Chondrocyte (in vitro differentiated cells): ENCODE measurements at regions not wholly inside any gene's neighbourhood (a gene's known extent, or its start where the extent isn't known, plus 50 kb on each side); places are given as distances from the start of the nearest gene placed in this dataset.

Experiments used
- DNase-seq: peaks from one replicate; pipeline ENCODE4 v3.0.0; 2021; ENCODE audit warnings: mixed read lengths, low spot score
- H3K27ac Mint-ChIP-seq: one replicate; pipeline ENCODE4 v1.8.0; 2021; ENCODE audit warnings: mild to moderate bottlenecking, moderate library complexity, mixed read lengths; ENCODE audit not compliant: unreplicated experiment
- H3K27me3 Mint-ChIP-seq: 2 replicates; pipeline ENCODE4 v1.8.0; 2021; ENCODE audit warnings: low read depth, mixed read lengths
- H3K36me3 Mint-ChIP-seq: 2 replicates; pipeline ENCODE4 v1.8.0; 2021; ENCODE audit warnings: low read depth, mixed read lengths
- H3K4me1 Mint-ChIP-seq: 2 replicates; pipeline ENCODE4 v1.8.0; 2021; ENCODE audit warnings: low read depth, mild to moderate bottlenecking, mixed read lengths
- H3K4me3 Mint-ChIP-seq: one replicate; pipeline ENCODE4 v1.8.0; 2021; ENCODE audit warnings: mild to moderate bottlenecking, moderate library complexity, mixed read lengths; ENCODE audit not compliant: unreplicated experiment
- H3K9me3 Mint-ChIP-seq: 2 replicates; pipeline ENCODE4 v1.8.0; 2021; ENCODE audit warnings: low read depth, mixed read lengths
- CTCF ChIP-seq: fragments of 200-600 bp; sonication (generic); IDR thresholded peaks from 2 replicates; pipeline ENCODE4 v1.5.0; 2021; ENCODE audit warnings: antibody characterized with exemption, mild to moderate bottlenecking, moderate library complexity

GRCh38 chr6:170093658-170094596 lies 197.0 kb downstream of the DLL1 start:
- Mint-ChIP-seq H3K36me3 (no peaks in the 10 kb centered on the region), H3K9me3 (no peaks in the 10 kb centered on the region), H3K4me3 (no peak overlapping the region), H3K4me1 (peaks cover 11% of the 10 kb centered on the region), H3K27me3 (peaks cover 23% of the 10 kb centered on the region), H3K27ac (no peak overlapping the region)
- peak; percentile 86 for DNase-seq
- no peak for TF ChIP-seq CTCF

- Mint-ChIP-seq H3K27me3 (peaks cover 22% of the 10 kb centered on the region), H3K36me3 (no peaks in the 10 kb centered on the region), H3K4me3 (no peak overlapping the region), H3K4me1 (peaks cover 11% of the 10 kb centered on the region), H3K9me3 (no peaks in the 10 kb centered on the region), H3K27ac (no peak overlapping the region)
- TF ChIP-seq CTCF = no peak
- DNase-seq = no peak
Measured at GRCh38 chr6:170093276-170093657, 197.6 kb downstream of the DLL1 start.

GRCh38 chr6:170092826-170093225 lies 198.1 kb downstream of the DLL1 start:
- no peak for TF ChIP-seq CTCF
- H3K36me3 Mint-ChIP-seq = no peaks in the 10 kb centered on the region
- H3K4me1 Mint-ChIP-seq = peaks cover 11% of the 10 kb centered on the region
- peaks cover 22% of the 10 kb centered on the region for H3K27me3 Mint-ChIP-seq
- no peaks in the 10 kb centered on the region for H3K9me3 Mint-ChIP-seq
- H3K27ac Mint-ChIP-seq = no peak overlapping the region
- peak; percentile 25 for DNase-seq
- H3K4me3 Mint-ChIP-seq = no peak overlapping the region

- Mint-ChIP-seq H3K4me1 (peaks cover 7% of the 10 kb centered on the region), H3K27ac (no peak overlapping the region), H3K9me3 (no peaks in the 10 kb centered on the region), H3K4me3 (no peak overlapping the region), H3K27me3 (peaks cover 22% of the 10 kb centered on the region), H3K36me3 (no peaks in the 10 kb centered on the region)
- TF ChIP-seq CTCF = no peak
- peak; percentile 49 for DNase-seq
Measured at GRCh38 chr6:170091639-170092579, 199.0 kb downstream of the DLL1 start.

GRCh38 chr6:170091000-170091638 lies 199.8 kb downstream of the DLL1 start:
- Mint-ChIP-seq H3K4me3 (no peak overlapping the region), H3K36me3 (no peaks in the 10 kb centered on the region), H3K27ac (no peak overlapping the region), H3K27me3 (peaks cover 22% of the 10 kb centered on the region), H3K4me1 (peaks cover 1% of the 10 kb centered on the region), H3K9me3 (no peaks in the 10 kb centered on the region)
- TF ChIP-seq CTCF = no peak
- DNase-seq = peak; percentile 64
